ENCODE measurements at regions not wholly inside any gene's neighbourhood (a gene's known extent, or its start where the extent isn't known, plus 50 kb on each side); places are given as distances from the start of the nearest gene placed in this dataset.

DNA sequence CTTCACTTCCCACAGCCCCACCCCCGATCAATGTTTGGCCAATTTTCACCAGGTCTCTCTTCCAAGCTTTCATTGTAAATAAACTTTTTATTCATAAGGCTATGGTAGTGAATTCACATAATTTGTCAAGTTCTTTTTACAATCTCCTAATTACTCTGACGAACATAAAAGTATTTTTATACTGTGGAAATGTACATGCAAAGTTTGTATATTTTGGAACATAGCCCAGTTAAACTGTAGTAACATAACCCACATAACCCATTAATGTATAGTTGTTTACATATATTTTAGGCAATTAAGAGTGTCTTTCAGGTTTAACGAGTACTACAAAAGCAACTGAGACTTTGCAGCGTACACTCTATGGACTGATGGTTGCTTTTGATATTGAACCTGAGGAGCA, 228.3 kb upstream of the ERBB4 start:
- TF ChIP-seq SMC3 (IDR thresholded peaks at IDR 0.05; ENCODE audit: low read depth, low read length) (no peak), POLR2AphosphoS5 (IDR thresholded peaks at IDR 0.05; ENCODE audit: low read depth, low read length) (no peak), YY1 (IDR thresholded peaks at IDR 0.05; ENCODE audit: low read depth) (no peak), CTCF (IDR thresholded peaks at IDR 0.05) (no peak), NFIC (IDR thresholded peaks at IDR 0.05; ENCODE audit: borderline replicate concordance) (no peak), FOXJ3 (CRISPR knock-in tag; IDR thresholded peaks at IDR 0.05) (no peak), CHD2 (IDR thresholded peaks at IDR 0.05; ENCODE audit: low read length, partially characterized antibody) (no peak), SIN3A (IDR thresholded peaks at IDR 0.05; ENCODE audit: borderline replicate concordance, low read depth, low read length) (no peak)
